GM12864 (cell line): ENCODE measurements at regions not wholly inside any gene's neighbourhood (a gene's known extent, or its start where the extent isn't known, plus 50 kb on each side); places are given as distances from the start of the nearest gene placed in this dataset.

Source experiments
- DNase-seq: peaks from one replicate; pipeline ENCODE4 v3.0.0-alpha.2; 2011; ENCODE audit warnings: low read depth
- H3K4me3 ChIP-seq: 2 replicates; pipeline ENCODE4 v1.5.1; 2011; ENCODE audit warnings: mild to moderate bottlenecking, low read depth, low read length, control low read depth
- TF ChIP-seq, protein P1 (sequence below): IDR thresholded peaks from 2 replicates; pipeline ENCODE4 v1.5.1; 2011; ENCODE audit warnings: low read depth, mild to moderate bottlenecking, moderate library complexity, low read length, control low read depth, inconsistent platforms; ENCODE audit errors: missing control alignments

DNA sequence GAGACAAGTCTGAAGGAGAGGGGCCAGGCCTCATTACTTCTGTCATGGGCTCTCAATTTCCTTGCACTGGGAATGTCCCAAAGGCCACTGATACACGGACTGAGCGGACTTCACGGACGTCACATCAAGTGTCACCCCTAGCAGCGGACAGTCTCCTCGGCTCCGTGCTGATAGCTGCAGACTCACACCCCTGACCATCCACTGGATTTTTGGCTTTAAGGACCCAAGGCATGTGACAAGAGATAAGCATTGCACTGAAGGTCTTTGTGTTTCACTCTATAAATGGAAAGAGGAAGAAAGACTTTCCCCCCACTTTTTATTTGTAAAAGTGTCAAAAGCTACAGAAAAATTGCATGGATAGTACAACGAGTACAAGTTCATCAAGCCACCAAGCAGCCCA lies 200.4 kb upstream of the FGGY start:
- TF ChIP-seq, protein P1, sequence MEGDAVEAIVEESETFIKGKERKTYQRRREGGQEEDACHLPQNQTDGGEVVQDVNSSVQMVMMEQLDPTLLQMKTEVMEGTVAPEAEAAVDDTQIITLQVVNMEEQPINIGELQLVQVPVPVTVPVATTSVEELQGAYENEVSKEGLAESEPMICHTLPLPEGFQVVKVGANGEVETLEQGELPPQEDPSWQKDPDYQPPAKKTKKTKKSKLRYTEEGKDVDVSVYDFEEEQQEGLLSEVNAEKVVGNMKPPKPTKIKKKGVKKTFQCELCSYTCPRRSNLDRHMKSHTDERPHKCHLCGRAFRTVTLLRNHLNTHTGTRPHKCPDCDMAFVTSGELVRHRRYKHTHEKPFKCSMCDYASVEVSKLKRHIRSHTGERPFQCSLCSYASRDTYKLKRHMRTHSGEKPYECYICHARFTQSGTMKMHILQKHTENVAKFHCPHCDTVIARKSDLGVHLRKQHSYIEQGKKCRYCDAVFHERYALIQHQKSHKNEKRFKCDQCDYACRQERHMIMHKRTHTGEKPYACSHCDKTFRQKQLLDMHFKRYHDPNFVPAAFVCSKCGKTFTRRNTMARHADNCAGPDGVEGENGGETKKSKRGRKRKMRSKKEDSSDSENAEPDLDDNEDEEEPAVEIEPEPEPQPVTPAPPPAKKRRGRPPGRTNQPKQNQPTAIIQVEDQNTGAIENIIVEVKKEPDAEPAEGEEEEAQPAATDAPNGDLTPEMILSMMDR: no peak
- DNase-seq: no peak
- H3K4me3 ChIP-seq: no peak overlapping the region

DNA sequence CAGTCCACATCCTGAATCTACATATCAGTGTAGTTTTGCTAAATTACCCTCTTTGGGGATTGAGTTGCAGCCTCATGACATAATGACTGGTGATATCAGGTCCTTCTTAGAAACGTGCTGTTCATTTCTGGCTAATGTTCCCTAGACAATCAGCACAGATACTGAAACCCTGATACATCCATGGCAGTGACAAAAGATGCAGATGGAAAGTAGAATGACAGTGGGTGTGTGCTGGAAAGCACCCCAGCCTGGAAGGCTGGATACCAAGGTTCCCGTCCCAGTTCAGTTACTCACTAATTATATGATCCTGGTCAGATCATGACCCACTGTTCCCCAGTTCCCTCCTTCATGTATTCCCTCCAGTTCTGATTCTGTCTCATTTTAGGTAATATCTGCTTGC lies 198.2 kb upstream of the FGGY start:
- H3K4me3 ChIP-seq: no peak overlapping the region
- TF ChIP-seq, protein P1: no peak
- no peak for DNase-seq

DNA sequence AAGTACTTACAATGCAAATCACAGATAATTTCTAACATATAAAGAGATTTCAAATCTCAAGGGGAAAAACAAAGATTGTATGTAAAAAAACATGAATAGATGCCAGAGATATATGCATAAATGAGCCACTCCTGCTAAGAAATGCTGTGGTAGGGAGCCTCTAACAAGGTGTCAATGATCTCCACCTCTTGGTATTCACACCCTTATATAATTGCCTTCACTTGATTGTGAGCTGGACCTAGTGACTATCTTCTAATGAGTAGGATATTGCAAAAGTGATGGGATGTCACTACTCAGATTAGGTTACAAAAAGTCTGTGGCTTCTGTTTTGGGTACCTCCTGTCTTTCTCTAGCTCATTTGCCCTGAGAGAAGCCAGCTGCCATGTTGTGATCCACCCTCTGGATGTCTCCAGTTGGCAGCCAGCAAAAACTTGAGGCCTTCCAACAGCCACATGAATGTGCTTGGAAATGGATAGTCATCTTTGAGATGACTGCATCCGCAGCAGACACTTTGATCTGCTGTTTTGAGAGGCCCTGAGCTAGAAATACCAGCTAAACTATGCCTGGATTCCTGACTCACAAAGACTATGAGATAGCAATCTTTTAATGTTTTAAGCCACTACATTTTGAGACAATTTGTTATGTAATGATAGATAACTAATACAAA lies 196.1 kb upstream of the FGGY start:
- TF ChIP-seq, protein P1: no peak
- DNase-seq: no peak

DNA sequence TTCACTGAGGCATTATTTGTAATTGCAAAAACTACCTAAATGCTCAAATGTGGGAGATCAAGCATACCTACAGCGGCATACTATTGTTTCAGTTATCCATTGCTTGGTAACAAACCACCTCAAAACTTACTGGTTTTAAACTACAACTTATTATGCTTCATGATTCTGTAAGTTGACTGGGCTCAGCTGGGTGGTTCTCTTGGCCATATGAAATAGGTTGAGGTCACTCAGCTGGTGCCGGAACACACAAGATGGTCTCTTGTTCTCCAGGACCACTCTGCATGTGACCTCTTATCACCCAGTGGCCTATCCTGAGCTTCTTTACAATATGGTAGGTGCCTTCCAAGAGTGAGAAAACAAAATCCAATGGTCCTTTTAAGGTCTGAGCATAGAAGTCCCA lies 195.4 kb upstream of the FGGY start:
- no peak overlapping the region for H3K4me3 ChIP-seq
- no peak for DNase-seq
- TF ChIP-seq, protein P1: no peak

More for the DNA sequence above, 196.1 kb upstream of the FGGY start:
- no peak overlapping the region for H3K4me3 ChIP-seq

DNA sequence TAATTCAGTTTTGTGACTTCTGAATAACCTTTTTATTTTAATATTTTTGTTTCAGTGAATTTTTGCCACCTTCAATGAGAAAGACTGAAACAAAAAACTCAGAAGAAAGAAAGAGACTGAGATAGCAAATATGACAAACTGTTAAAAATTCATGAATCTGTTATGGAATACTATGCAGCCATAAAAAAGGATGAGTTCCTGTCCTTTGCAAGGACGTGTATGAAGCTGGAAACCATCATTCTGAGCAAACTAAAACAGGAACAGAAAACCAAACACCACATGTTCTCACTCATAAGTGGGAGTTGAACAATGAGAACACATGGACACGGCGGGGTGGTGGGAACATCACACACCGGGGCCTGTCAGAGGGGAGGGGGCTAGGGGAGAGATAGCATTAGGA lies 193.4 kb upstream of the FGGY start:
- H3K4me3 ChIP-seq: no peak overlapping the region
- no peak for DNase-seq
- TF ChIP-seq, protein P1: no peak

DNA sequence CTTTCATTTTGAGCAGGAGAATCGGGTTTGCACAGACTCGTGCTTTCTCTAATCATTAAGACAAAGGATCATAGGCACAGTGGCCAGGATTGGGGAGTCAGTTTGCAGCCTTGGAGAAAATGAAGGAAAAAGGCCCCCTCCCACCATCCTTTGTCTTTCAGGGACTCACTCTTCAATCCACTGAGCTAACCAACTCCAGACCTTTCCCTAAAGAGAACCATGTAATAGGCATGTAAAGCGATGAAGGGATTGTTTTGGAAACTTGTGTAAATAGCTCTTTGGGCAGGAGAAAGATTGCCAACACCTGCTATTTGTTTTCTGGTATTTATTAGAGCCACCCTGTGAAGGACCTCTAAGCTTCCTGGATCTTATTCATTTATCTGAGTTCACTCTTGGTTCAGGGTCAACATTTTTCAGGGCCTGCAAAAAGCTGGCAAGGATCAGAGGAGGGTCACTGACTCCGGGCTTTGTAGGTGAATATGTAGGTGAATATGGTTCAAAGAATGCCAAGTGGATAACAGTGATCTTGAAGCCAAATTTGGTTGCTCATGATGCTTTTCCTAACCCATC lies 192.6 kb upstream of the FGGY start:
- TF ChIP-seq, protein P1: no peak
- no peak overlapping the region for H3K4me3 ChIP-seq
- no peak for DNase-seq
